ENCODE measurements at regions not wholly inside any gene's neighbourhood (a gene's known extent, or its start where the extent isn't known, plus 50 kb on each side); places are given as distances from the start of the nearest gene placed in this dataset.
"Not testable (repeated sequence)": the region's sequence is repeated elsewhere in the genome, so short reads cannot be mapped to it uniquely, and the experiment has no call there.

- DNase-seq, result no peak
These were observed 50.6 kb upstream of the EHBP1 start for GRCh38 chr2:62654876-62655359.

GRCh38 chr2:62654423-62654791 lies 51.1 kb upstream of the EHBP1 start:
- no peak for DNase-seq

GRCh38 chr2:62653582-62654422 lies 51.7 kb upstream of the EHBP1 start:
- no peak for DNase-seq

GRCh38 chr2:62649087-62649486 lies 56.4 kb upstream of the EHBP1 start:
- not testable (repeated sequence) for DNase-seq

GRCh38 chr2:62643100-62643471 lies 62.4 kb upstream of the EHBP1 start:
- no peak for DNase-seq

GRCh38 chr2:62642429-62643099 lies 62.9 kb upstream of the EHBP1 start:
- DNase-seq, result no peak

GRCh38 chr2:62641936-62642335 lies 63.6 kb upstream of the EHBP1 start:
- DNase-seq, result no peak

- DNase-seq, result no peak
These were observed 64.1 kb upstream of the EHBP1 start for GRCh38 chr2:62641410-62641843.

GRCh38 chr2:62631160-62632085 lies 74.1 kb upstream of the EHBP1 start:
- DNase-seq, result no peak

GRCh38 chr2:62630206-62630605 lies 75.3 kb upstream of the EHBP1 start:
- not testable (repeated sequence) for DNase-seq

GRCh38 chr2:62629310-62629709 lies 76.2 kb upstream of the EHBP1 start:
- DNase-seq, result not testable (repeated sequence)

- DNase-seq, result no peak
These were observed 77.8 kb upstream of the EHBP1 start for GRCh38 chr2:62627667-62628066.

GRCh38 chr2:62624855-62625254 lies 80.7 kb upstream of the EHBP1 start:
- no peak for DNase-seq

GRCh38 chr2:62616486-62616885 lies 89.0 kb upstream of the EHBP1 start:
- DNase-seq, result not testable (repeated sequence)

- DNase-seq, result no peak
These were observed 93.7 kb upstream of the EHBP1 start for GRCh38 chr2:62611854-62612253.

- DNase-seq, result not testable (repeated sequence)
These were observed 99.5 kb upstream of the TMEM17 start for GRCh38 chr2:62605471-62605870.

GRCh38 chr2:62604336-62604735 lies 98.3 kb upstream of the TMEM17 start:
- DNase-seq, result no peak

- DNase-seq, result no peak
These were observed 97.2 kb upstream of the TMEM17 start for GRCh38 chr2:62603154-62603712.

- DNase-seq, result not testable (repeated sequence)
These were observed 93.8 kb upstream of the TMEM17 start for GRCh38 chr2:62599674-62600410.

GRCh38 chr2:62597323-62597722 lies 91.3 kb upstream of the TMEM17 start:
- no peak for DNase-seq

- no peak for DNase-seq
These were observed 90.3 kb upstream of the TMEM17 start for GRCh38 chr2:62596061-62596921.

Measured in SW 1271 (cell line).